ENCODE measurements at regions not wholly inside any gene's neighbourhood (a gene's known extent, or its start where the extent isn't known, plus 50 kb on each side); places are given as distances from the start of the nearest gene placed in this dataset.

- Mint-ChIP-seq H3K4me3 (no peak overlapping the region), H3K27me3 (ENCODE audit: low read depth) (no peaks in the 10 kb centered on the region; the same call in 1 of the 2 replicates), H3K36me3 (no peaks in the 10 kb centered on the region), H3K9me3 (peaks cover 4% of the 10 kb centered on the region), H3K4me1 (no peaks in the 10 kb centered on the region), H3K27ac (no peak overlapping the region)
- ChIA-PET POLR2A (no interaction called here), CTCF (no interaction called here)
- no peak for TF ChIP-seq ZNF281 (CRISPR knock-in tag; IDR thresholded peaks at IDR 0.05)
- no peak for TF ChIP-seq SMAD3 (CRISPR knock-in tag; IDR thresholded peaks at IDR 0.05; ENCODE audit: borderline replicate concordance)
- no peak for TF ChIP-seq USF2 (CRISPR knock-in tag; IDR thresholded peaks at IDR 0.05)
- ATAC-seq (no peak), DNase-seq (ENCODE audit: low spot score) (no peak)
Observed at GRCh38 chr2:129056309-129056958, 737.8 kb upstream of the HS6ST1 start.

- Mint-ChIP-seq H3K27me3 (ENCODE audit: low read depth) (no peaks in the 10 kb centered on the region; the same call in 1 of the 2 replicates), H3K27ac (no peak overlapping the region), H3K4me1 (no peaks in the 10 kb centered on the region), H3K9me3 (no peaks in the 10 kb centered on the region), H3K36me3 (no peaks in the 10 kb centered on the region), H3K4me3 (no peak overlapping the region)
- ATAC-seq (no peak), DNase-seq (ENCODE audit: low spot score) (no peak)
- CTCF ChIA-PET: no interaction called here
- POLR2A ChIA-PET: no interaction called here
- no peak for TF ChIP-seq AFF4 (CRISPR knock-in tag; IDR thresholded peaks at IDR 0.05; ENCODE audit: borderline replicate concordance)
- TF ChIP-seq CTCF (IDR thresholded peaks at IDR 0.05): no peak
- no peak for TF ChIP-seq ATF6 (CRISPR knock-in tag; IDR thresholded peaks at IDR 0.05)
- no peak for TF ChIP-seq ZNF281 (CRISPR knock-in tag; IDR thresholded peaks at IDR 0.05)
- TF ChIP-seq NFATC4 (CRISPR knock-in tag; IDR thresholded peaks at IDR 0.05): no peak
- TF ChIP-seq PRDM15 (CRISPR knock-in tag; IDR thresholded peaks at IDR 0.05): no peak
- no peak for TF ChIP-seq KAT7 (CRISPR knock-in tag; IDR thresholded peaks at IDR 0.05; ENCODE audit: borderline replicate concordance)
- no peak for TF ChIP-seq FOXP4 (CRISPR knock-in tag; IDR thresholded peaks at IDR 0.05)
- no peak for TF ChIP-seq NR3C1 (CRISPR knock-in tag; conservative IDR thresholded peaks at IDR 0.05; ENCODE audit: low read depth)
Observed at GRCh38 chr2:129056959-129057317, 738.3 kb upstream of the HS6ST1 start.
